GM10248 (cell line): ENCODE measurements at regions not wholly inside any gene's neighbourhood (a gene's known extent, or its start where the extent isn't known, plus 50 kb on each side); places are given as distances from the start of the nearest gene placed in this dataset.
"Not testable (repeated sequence)": the region's sequence is repeated elsewhere in the genome, so short reads cannot be mapped to it uniquely, and the experiment has no call there.

Experiments
- CTCF ChIA-PET: fragments of 300-600 bp; sonication (Branson Sonifier 250); formaldehyde crosslinking; extraction: SDS; loops from one replicate; lab custom pipeline; 2021; ENCODE audit warnings: antibody characterized with exemption; lab: Yijun Ruan, JAX
- POLR2A ChIA-PET: fragments of 350-650 bp; sonication (Branson Sonifier 250); formaldehyde crosslinking; extraction: SDS; loops from one replicate; lab custom pipeline; 2020; ENCODE audit warnings: antibody characterized with exemption; lab: Yijun Ruan, JAX
- DNase-seq: peaks from one replicate; pipeline ENCODE4 v3.0.0; 2012; ENCODE audit errors: extremely low spot score
- CTCF ChIP-seq: IDR thresholded peaks from 2 replicates; pipeline ENCODE4 v1.5.1; 2012; ENCODE audit warnings: mild to moderate bottlenecking, low read depth; ENCODE audit errors: extremely low read depth, missing control alignments, control extremely low read depth

GRCh38 chr14:28629328-28630004 is 137.1 kb upstream of the FOXG1 start:
- no peak for TF ChIP-seq CTCF
- POLR2A ChIA-PET, result no interaction called here
- CTCF ChIA-PET, result interaction anchor here (1.8 kb wide), 1 partner anchor 12 kb away, joined by 4 read pairs; no protein-coding TSS in a partner anchor
- DNase-seq, result no peak

GRCh38 chr14:28630100-28630499 is 136.5 kb upstream of the FOXG1 start:
- no peak for TF ChIP-seq CTCF
- no peak for DNase-seq
- ChIA-PET CTCF (interaction anchor here (1.8 kb wide), 1 partner anchor 12 kb away, joined by 4 read pairs; no protein-coding TSS in a partner anchor), POLR2A (no interaction called here)

GRCh38 chr14:28635387-28635786 is 131.2 kb upstream of the FOXG1 start:
- CTCF ChIA-PET, result interaction anchor here (0.8 kb wide), 1 partner anchor 11 kb away, joined by 4 read pairs; no protein-coding TSS in a partner anchor
- no peak for DNase-seq
- peak; percentile 59 for TF ChIP-seq CTCF
- POLR2A ChIA-PET, result no interaction called here

- DNase-seq, POLR2A ChIA-PET, CTCF ChIA-PET: not testable (repeated sequence)
These were observed 130.8 kb upstream of the FOXG1 start for GRCh38 chr14:28635816-28636215.

- POLR2A ChIA-PET, DNase-seq: not testable (repeated sequence)
- CTCF ChIA-PET, result interaction anchor here (1.9 kb wide), 1 partner anchor 11 kb away, joined by 4 read pairs; no protein-coding TSS in a partner anchor
These were observed 125.4 kb upstream of the FOXG1 start for GRCh38 chr14:28641189-28641588.

DNA sequence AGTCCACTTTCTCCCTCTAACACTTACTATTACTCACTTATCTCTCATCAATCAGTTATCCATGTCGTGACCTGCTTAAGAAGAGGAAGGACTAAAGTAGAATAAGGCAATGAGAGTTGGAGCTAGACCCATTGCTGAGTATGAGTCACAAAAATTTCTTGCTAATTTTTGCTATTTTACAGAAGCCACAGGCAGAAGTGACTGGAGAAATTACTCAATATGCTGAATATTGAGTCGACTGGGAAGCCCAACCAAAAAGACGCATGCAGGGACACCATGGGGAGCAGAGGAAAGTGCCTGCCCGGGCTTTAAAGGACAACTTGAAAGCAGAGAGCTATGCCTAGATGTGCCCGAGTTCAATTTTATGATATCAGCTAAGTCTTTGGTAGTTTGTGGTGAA is 115.4 kb upstream of the FOXG1 start:
- TF ChIP-seq CTCF, result no peak
- DNase-seq, result no peak
- ChIA-PET CTCF (no interaction called here), POLR2A (no interaction called here)

GRCh38 chr14:28652782-28653181 is 113.8 kb upstream of the FOXG1 start:
- CTCF ChIA-PET, result no interaction called here
- TF ChIP-seq CTCF, result no peak
- POLR2A ChIA-PET, result no interaction called here
- DNase-seq, result no peak
